Activated T-helper 1 cell treated with anti-CD3 and anti-CD28 coated beads, Interleukin-12 subunit alpha, Interleukin-12 subunit beta, Interleukin-2, Interleukin-4 antibody, amounts not matched to agents 30 ng/mL and 10 ng/mL and 1 ng/mL, durations not matched to agents 14 hours and 24 hours and 36 hours (primary cell): ENCODE measurements at regions not wholly inside any gene's neighbourhood (a gene's known extent, or its start where the extent isn't known, plus 50 kb on each side); places are given as distances from the start of the nearest gene placed in this dataset.

ENCODE experiments used
- DNase-seq: peaks from one replicate; pipeline ENCODE4 v3.0.0; 2021; ENCODE audit warnings: low spot score
- H3K27ac Mint-ChIP-seq: one replicate; pipeline ENCODE4 v1.8.0; 2021; ENCODE audit warnings: mild to moderate bottlenecking, mixed read lengths
- H3K27me3 Mint-ChIP-seq: one replicate; pipeline ENCODE4 v1.8.0; 2022; ENCODE audit warnings: mild to moderate bottlenecking, moderate library complexity, mixed read lengths; ENCODE audit not compliant: insufficient read depth
- H3K36me3 Mint-ChIP-seq: one replicate; pipeline ENCODE4 v1.8.0; 2021; ENCODE audit warnings: low read depth, mixed read lengths
- H3K4me1 Mint-ChIP-seq: one replicate; pipeline ENCODE4 v1.8.0; 2021; ENCODE audit warnings: low read depth, mixed read lengths
- H3K4me3 Mint-ChIP-seq: one replicate; pipeline ENCODE4 v1.8.0; 2021; ENCODE audit warnings: mild to moderate bottlenecking, moderate library complexity, mixed read lengths
- H3K9me3 Mint-ChIP-seq: one replicate; pipeline ENCODE4 v1.8.0; 2021; ENCODE audit warnings: mixed read lengths
- intact Hi-C: fragments of 100-400 bp; cut with micrococcal nuclease; formaldehyde crosslinking; loops from one replicate; pipeline ENCODE4 v1.15.1; 2024

DNA sequence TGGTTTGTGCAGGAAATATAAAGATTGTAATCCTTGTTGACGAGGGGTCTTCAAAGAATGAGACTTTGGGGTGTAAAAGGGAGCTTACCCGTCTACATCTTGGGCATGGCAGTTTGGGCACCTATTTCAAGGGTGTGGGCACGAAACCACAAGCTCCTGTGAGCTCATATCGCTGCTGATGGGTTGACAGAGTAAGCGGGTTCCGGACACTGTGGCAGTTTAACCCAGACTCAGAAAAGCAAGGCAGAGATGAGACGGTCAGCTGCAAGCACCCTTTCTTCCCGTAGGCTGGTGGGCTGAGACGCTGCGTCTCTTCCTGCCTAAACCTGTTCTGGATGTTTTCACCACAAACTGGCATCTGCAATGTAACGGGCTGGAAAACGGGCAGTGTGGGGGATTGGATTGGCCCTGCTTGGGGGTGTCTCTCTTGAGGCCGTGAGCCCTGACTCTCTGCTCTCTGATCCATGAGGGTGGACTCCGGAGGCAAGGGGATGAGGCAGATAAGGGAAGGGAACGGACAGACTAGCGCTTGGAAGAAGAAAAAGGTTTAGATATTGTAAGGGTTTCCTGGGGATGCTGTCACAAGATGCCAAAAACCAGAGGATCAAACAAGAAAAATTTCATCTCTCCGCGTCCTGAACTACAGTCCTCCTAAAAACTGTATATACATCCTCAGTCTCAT, 237.5 kb downstream of the SHOX start:
- intact Hi-C loops: no loop called here
- H3K27ac Mint-ChIP-seq: no peak overlapping the region
- peaks cover 9% of the 10 kb centered on the region for H3K9me3 Mint-ChIP-seq
- no peaks in the 10 kb centered on the region for H3K36me3 Mint-ChIP-seq
- no peaks in the 10 kb centered on the region for H3K4me1 Mint-ChIP-seq
- H3K27me3 Mint-ChIP-seq: no peaks in the 10 kb centered on the region
- H3K4me3 Mint-ChIP-seq: no peak overlapping the region
- DNase-seq: no peak

DNA sequence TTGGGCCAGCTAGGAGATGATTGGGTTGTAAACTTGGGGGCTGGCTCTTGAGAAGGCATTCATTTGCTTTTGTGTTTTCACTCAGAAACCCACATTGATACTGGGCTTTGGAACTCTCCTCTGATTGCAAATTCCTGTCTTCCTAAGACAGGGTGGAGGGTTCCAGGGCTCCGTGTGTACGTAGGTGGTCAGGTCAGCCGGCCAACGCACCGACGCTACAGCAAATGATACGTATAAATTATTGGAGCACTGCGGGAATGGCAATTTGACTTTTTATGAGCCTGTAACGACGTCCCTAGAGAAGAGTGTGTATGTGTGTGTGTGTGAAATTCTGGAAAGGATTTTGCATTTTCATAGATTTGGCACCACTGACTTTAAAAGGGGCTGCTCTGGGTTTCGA, 236.9 kb downstream of the SHOX start:
- intact Hi-C loops: no loop called here
- H3K36me3 Mint-ChIP-seq: no peaks in the 10 kb centered on the region
- peaks cover 9% of the 10 kb centered on the region for H3K9me3 Mint-ChIP-seq
- H3K27ac Mint-ChIP-seq: no peak overlapping the region
- no peaks in the 10 kb centered on the region for H3K4me1 Mint-ChIP-seq
- H3K27me3 Mint-ChIP-seq: no peaks in the 10 kb centered on the region
- no peak overlapping the region for H3K4me3 Mint-ChIP-seq
- DNase-seq: no peak

DNA sequence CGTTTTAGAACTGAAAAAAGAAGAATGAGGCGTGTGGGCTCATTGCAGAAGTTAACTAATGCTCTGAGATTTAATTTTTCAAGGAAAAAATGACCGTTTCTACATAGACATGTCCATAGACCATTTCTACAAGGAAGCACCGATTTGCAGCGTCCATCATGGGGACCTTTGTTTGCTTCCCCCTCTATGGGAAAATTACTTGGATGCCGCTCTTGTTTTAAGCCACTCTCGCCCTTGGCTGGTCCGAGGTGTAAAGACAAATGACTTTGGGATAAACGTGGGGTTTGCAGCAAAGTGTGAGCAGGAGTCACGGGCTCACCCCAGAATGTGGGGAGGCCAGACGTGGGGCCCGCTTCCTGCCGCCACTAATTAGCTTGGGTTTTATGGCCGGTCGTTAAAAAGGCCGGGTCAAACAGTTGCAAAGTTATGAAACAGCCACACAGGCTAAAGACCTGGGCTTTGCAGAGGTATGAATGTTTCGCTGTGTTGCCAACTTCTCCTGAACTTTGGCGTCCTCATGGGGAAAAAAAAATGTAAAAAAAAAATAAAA, 235.9 kb downstream of the SHOX start:
- Mint-ChIP-seq H3K4me1 (no peaks in the 10 kb centered on the region), H3K9me3 (no peaks in the 10 kb centered on the region), H3K36me3 (no peaks in the 10 kb centered on the region), H3K27me3 (no peaks in the 10 kb centered on the region), H3K4me3 (no peak overlapping the region), H3K27ac (no peak overlapping the region)
- intact Hi-C loops: no loop called here
- DNase-seq: no peak

DNA sequence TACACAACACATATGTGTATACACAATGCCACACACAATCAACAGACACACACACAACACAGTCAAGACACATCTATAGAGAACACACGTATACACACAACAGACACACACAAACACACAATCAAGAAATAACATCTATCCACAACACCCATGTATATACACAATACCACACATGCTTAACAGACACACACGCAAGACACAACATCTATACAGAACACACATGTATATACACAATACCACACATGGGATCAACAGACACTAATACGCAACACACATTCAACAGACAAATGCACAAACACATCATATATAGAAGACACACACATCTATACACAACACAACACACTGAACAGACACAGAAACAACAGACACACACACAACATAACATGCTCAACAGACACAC, 234.8 kb downstream of the SHOX start:
- DNase-seq: no peak
- intact Hi-C loops: no loop called here
- H3K4me3 Mint-ChIP-seq: no peak overlapping the region
- H3K36me3 Mint-ChIP-seq: no peaks in the 10 kb centered on the region
- H3K4me1 Mint-ChIP-seq: no peaks in the 10 kb centered on the region
- no peaks in the 10 kb centered on the region for H3K27me3 Mint-ChIP-seq
- H3K27ac Mint-ChIP-seq: no peak overlapping the region
- no peaks in the 10 kb centered on the region for H3K9me3 Mint-ChIP-seq

DNA sequence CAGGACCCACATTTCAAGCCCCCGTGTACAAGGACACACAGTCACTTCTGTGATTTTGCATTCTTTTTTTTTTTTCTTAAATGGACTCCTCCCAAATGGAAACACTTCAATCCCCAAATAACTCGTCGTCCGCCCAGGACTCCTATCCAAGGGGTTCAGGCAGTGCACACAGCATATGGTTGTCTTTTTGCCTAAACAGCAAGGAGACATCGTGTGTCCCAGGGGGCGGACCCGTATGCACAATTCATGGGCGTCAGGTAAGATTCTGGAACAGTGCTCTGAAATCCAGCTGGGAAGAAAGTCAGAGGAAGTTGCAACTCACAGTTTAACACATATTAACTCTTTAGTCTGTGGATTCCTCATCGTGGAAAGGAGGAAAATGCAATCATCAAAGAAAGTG, 231.3 kb downstream of the SHOX start:
- H3K4me3 Mint-ChIP-seq: no peak overlapping the region
- no peaks in the 10 kb centered on the region for H3K36me3 Mint-ChIP-seq
- DNase-seq: no peak
- no peaks in the 10 kb centered on the region for H3K27me3 Mint-ChIP-seq
- intact Hi-C loops: no loop called here
- H3K27ac Mint-ChIP-seq: no peak overlapping the region
- H3K9me3 Mint-ChIP-seq: peaks cover 12% of the 10 kb centered on the region
- H3K4me1 Mint-ChIP-seq: no peaks in the 10 kb centered on the region

DNA sequence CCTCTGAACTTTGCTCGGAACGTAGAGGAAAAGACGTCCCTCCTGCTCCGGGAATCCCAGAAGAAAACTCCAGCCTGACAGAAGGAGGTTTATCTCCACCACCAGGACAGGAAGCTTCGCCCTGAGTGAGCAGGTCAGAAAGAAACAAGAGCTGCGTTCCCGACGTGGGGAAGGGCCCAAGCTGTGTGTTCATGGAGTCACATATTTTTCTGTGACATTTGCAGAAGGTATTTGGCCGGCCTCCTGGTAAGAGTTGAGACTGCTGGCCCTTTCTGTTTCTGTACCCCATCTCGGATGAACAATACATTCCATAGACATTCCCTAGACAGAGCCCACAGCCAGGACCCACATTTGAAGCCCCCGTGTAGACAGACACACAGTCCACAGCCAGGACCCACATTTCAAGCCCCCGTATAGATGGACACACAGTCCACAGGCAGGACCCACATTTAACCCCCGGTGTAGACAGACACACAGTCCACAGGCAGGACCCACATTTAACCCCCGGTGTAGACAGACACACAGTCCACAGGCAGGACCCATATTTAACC, 230.8 kb downstream of the SHOX start:
- DNase-seq: no peak
- no peaks in the 10 kb centered on the region for H3K4me1 Mint-ChIP-seq
- H3K36me3 Mint-ChIP-seq: no peaks in the 10 kb centered on the region
- no peak overlapping the region for H3K27ac Mint-ChIP-seq
- H3K4me3 Mint-ChIP-seq: no peak overlapping the region
- H3K27me3 Mint-ChIP-seq: no peaks in the 10 kb centered on the region
- H3K9me3 Mint-ChIP-seq: peaks cover 16% of the 10 kb centered on the region
- intact Hi-C loops: no loop called here

DNA sequence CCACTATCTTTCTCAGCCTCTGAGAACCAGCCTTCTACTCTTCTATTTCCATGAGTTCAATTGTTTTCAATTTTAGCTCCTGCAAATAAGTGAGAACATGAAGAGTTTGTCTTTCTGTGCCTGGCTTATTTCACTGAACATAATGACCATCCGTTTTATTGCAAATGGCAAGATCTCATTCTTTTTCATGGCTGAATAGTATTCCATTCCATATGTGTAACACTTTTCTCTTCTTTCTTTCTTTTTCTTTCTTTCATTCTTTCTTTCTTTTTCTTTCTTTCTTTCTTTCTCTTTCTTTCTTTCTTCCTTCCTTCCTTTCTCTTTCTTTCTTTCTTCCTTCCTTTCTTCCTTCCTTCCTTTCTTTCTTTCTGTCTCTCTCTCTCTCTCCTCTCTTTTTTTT, 228.7 kb downstream of the SHOX start:
- no peaks in the 10 kb centered on the region for H3K36me3 Mint-ChIP-seq
- H3K4me3 Mint-ChIP-seq: no peak overlapping the region
- intact Hi-C loops: no loop called here
- H3K9me3 Mint-ChIP-seq: peaks cover 16% of the 10 kb centered on the region
- H3K4me1 Mint-ChIP-seq: no peaks in the 10 kb centered on the region
- DNase-seq: no peak
- no peaks in the 10 kb centered on the region for H3K27me3 Mint-ChIP-seq
- no peak overlapping the region for H3K27ac Mint-ChIP-seq

DNA sequence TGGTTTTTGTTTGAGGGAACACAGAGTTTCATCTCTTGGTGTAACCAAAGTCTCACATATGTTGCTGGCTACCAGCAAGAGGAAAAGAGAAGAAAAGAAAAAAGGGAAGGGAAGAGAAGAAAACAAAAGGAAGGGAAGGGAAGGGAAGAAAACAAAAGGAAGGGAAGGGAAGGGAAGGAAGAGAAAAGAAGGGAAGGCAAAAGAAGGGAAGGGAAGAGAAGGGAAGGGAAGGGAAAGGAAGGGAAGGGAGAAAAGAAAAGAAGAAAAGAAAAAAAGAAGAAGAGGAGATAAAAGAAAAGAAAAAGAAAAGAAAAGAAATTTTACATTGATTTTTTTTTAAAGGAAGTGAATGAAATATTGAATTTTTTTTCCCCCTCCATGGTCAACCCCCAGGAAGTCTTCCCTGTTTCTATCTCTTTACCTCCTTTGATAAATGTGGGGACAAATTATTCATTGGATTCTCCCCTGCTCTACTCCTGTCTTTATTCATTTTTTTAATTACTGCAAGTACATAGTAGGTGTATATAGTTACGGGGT, 228.0 kb downstream of the SHOX start:
- intact Hi-C loops: no loop called here
- Mint-ChIP-seq H3K4me3 (no peak overlapping the region), H3K27me3 (no peaks in the 10 kb centered on the region), H3K9me3 (peaks cover 19% of the 10 kb centered on the region), H3K27ac (no peak overlapping the region), H3K4me1 (no peaks in the 10 kb centered on the region), H3K36me3 (no peaks in the 10 kb centered on the region)
- no peak for DNase-seq

DNA sequence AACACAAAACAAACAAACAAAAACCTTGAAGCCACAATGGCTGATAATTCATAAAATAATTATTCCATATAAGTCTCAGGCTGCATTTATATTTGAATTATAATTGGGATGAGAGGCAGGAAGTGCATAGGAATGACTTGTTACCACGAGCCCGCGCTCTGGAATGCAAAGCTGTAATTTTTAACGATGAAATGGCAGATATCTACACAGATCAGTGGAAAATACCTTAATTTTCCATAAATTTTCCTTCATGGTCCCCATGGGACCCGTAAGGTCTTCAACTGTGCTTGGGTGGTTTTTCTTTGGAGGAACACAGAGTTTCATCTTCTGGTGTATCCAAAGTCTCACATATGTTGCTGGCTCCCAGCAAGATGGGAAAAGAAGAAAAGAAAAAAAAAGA, 226.8 kb downstream of the SHOX start:
- intact Hi-C loops: no loop called here
- H3K4me1 Mint-ChIP-seq: no peaks in the 10 kb centered on the region
- H3K27ac Mint-ChIP-seq: no peak overlapping the region
- no peak for DNase-seq
- no peaks in the 10 kb centered on the region for H3K27me3 Mint-ChIP-seq
- H3K36me3 Mint-ChIP-seq: no peaks in the 10 kb centered on the region
- H3K9me3 Mint-ChIP-seq: peaks cover 19% of the 10 kb centered on the region
- no peak overlapping the region for H3K4me3 Mint-ChIP-seq

DNA sequence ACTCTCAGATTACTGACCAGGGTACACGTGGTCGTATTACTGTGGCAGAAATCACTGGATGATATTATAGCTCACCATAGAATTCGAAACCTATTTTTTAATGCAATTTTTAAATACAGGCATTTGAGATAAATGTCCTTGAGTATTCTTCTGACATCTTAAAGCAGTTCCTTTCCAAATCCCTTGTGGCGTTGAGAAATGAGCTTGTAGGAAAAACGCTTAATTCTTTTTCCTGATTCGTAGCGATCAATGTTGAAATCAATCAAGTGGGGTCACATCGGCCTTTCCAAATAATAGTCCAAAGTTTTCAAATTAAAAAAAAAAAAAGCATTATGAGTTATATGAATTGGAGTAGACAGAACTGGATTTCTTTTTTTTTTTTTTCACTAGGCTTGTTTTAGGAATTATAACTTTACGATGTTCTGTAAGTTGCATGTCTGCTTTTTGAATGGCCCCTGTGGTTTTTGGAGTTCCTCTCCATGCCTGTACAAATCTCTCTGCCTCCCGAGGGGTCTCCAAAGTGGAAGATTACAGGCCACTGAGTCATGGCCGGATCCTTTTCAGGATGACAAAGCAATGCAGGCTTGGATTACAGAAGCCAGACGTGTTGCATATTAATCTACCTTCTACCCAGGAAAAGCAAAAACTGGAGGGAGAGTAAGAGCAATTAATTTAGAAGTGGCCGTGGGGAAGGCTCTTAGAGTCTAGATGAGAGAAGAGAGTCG, 226.1 kb downstream of the SHOX start:
- DNase-seq: no peak
- Mint-ChIP-seq H3K27me3 (no peaks in the 10 kb centered on the region), H3K9me3 (peaks cover 19% of the 10 kb centered on the region), H3K27ac (no peak overlapping the region), H3K36me3 (no peaks in the 10 kb centered on the region), H3K4me3 (no peak overlapping the region), H3K4me1 (no peaks in the 10 kb centered on the region)
- intact Hi-C loops: no loop called here

DNA sequence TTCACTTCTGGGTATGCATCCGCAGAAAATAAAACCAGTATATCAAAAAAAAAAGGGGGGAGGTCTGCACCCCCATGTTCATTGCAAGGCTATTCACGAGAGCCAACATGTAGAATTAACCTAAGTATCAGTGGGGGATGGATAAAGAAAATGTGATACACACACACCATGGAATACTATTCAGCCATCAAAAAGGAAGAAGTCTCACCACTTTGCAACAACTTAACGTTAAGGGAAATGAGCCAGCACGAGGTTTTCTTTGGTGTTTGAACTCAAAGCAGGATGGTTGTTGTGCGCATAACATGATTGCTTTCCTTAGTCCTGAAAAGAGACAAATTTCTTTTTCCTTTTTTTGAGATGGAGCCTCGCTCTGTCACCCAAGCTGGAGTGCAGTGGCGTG, 222.7 kb downstream of the SHOX start:
- Mint-ChIP-seq H3K36me3 (no peaks in the 10 kb centered on the region), H3K4me3 (no peak overlapping the region), H3K9me3 (peaks cover 8% of the 10 kb centered on the region), H3K27ac (no peak overlapping the region), H3K4me1 (no peaks in the 10 kb centered on the region), H3K27me3 (no peaks in the 10 kb centered on the region)
- intact Hi-C loops: no loop called here
- DNase-seq: no peak

DNA sequence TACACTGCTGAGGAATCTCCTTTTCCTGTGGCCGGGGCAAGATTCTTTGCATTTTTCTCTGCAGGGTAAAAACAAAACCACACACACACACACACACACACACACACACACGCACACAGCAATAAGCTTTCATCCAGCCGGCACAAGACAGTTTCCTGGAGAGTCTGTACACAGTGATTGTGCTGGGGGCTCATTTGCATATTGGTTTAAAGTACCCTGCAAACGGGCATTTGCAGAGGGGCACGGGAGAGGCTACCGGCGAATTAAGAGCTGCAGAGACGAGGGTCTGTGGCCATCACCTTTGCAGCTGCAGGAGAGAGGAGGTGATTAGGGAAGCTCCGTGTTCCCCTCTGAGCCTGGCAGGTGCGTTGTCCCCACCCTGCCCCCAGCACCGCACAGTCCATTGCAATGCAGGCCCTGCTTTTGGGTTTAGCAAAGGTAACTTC, 219.9 kb downstream of the SHOX start:
- intact Hi-C loops: no loop called here
- H3K9me3 Mint-ChIP-seq: peaks cover 3% of the 10 kb centered on the region

DNA sequence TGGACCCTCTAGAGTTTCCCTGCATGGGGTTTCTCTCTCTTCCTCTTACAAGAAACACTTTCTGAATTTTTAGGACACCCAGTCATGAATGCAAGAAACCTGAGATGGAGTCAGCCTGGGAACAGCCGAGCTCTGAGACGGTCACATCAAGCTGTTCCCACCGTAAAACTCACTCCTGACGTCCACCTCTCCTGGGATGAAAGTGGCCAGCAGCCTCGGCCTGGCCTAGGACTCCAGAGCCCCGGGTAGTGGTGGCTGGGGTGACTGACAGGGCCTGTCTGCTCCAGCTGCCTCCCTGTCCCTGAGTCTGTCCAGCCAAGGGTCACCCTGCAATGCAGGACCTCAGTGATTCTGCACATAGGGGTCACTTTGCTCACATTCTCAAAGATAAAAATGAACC, 217.8 kb downstream of the SHOX start:
- Mint-ChIP-seq H3K36me3 (no peaks in the 10 kb centered on the region), H3K27ac (no peak overlapping the region), H3K27me3 (no peaks in the 10 kb centered on the region), H3K9me3 (no peaks in the 10 kb centered on the region), H3K4me3 (no peak overlapping the region), H3K4me1 (no peaks in the 10 kb centered on the region)
- no peak for DNase-seq
- intact Hi-C loops: no loop called here

More for the DNA sequence above, 219.9 kb downstream of the SHOX start:
- no peak overlapping the region for H3K27ac Mint-ChIP-seq
- no peaks in the 10 kb centered on the region for H3K36me3 Mint-ChIP-seq
- H3K4me3 Mint-ChIP-seq: no peak overlapping the region
- no peaks in the 10 kb centered on the region for H3K4me1 Mint-ChIP-seq
- DNase-seq: no peak
- no peaks in the 10 kb centered on the region for H3K27me3 Mint-ChIP-seq
